Esophagus muscularis mucosa (tissue), 4 donors: ENCODE measurements at regions not wholly inside any gene's neighbourhood (a gene's known extent, or its start where the extent isn't known, plus 50 kb on each side); places are given as distances from the start of the nearest gene placed in this dataset.

Source experiments
- DNase-seq: peaks from one replicate; pipeline ENCODE4 v3.0.0-alpha.2; 2017; ENCODE audit errors: extremely low spot score
- H3K27ac ChIP-seq, 4 donors: fragments of 200-600 bp; sonication (generic); replicated peaks in 1 of 4; 1 replicate in 3 of 4; 2 replicates in 1 of 4; pipeline ENCODE4 v1.5.1; 2016 to 2019; ENCODE audit warnings: mild to moderate bottlenecking in 1 of 4
- H3K27me3 ChIP-seq, 4 donors: fragments of 200-600 bp; sonication (generic); one replicate each; pipeline versions ENCODE4 v1.5.1 to v1.6.0; 2016 to 2019
- H3K36me3 ChIP-seq, 4 donors: fragments of 200-600 bp; sonication (generic); one replicate each; pipeline ENCODE4 v1.5.1; 2016 to 2019
- H3K4me1 ChIP-seq, 4 donors: fragments of 200-600 bp; sonication (generic); one replicate each; pipeline ENCODE4 v1.5.1; 2016 to 2019
- H3K4me3 ChIP-seq, 4 donors: fragments of 200-600 bp; sonication (generic); 1 replicate in 2 of 4; 2 replicates in 2 of 4; pipeline ENCODE4 v1.5.1; 2016 to 2019; ENCODE audit warnings: mild to moderate bottlenecking in 4 of 4, moderate library complexity in 1 of 4
- H3K9me3 ChIP-seq, 4 donors: fragments of 200-600 bp; sonication (generic); 1 replicate in 3 of 4; 2 replicates in 1 of 4; pipeline ENCODE4 v1.5.1; 2016 to 2019
- CTCF ChIP-seq, 3 experiments: fragments of 200-600 bp in 2 of 3; fragments of 450-650 bp in 1 of 3; sonication (generic) in 2 of 3; IDR thresholded peaks; one replicate each; pipeline ENCODE4 v1.5.1; 2017 to 2019; ENCODE audit warnings: antibody characterized with exemption in 3 of 3, mild to moderate bottlenecking in 2 of 3, moderate library complexity in 1 of 3
- EP300 ChIP-seq: sonication (generic); formaldehyde crosslinking; IDR thresholded peaks from one replicate; pipeline ENCODE4 v1.6.1; 2017; ENCODE audit warnings: antibody characterized with exemption
- POLR2A ChIP-seq: fragments of 450-650 bp; IDR thresholded peaks from one replicate; pipeline ENCODE4 v1.6.1; 2017; ENCODE audit warnings: antibody characterized with exemption, moderate library complexity, mild to moderate bottlenecking, low read depth
- POLR2AphosphoS5 ChIP-seq, 2 donors: sonication (generic); formaldehyde crosslinking; IDR thresholded peaks; one replicate each; pipeline ENCODE4 v1.6.1; 2017; ENCODE audit warnings: antibody characterized with exemption in 2 of 2
- WGBS: methylation state at CpG from one replicate; pipeline ENCODE4 v1.1.5; 2018; 5-methylcytosine and 5-hydroxymethylcytosine counted together
- intact Hi-C: fragments of 100-400 bp; cut with DNase I; formaldehyde crosslinking; loops from one replicate; pipeline ENCODE4 v1.15.1; 2023

- no peaks in the 10 kb centered on the region for H3K9me3 ChIP-seq
- H3K27ac ChIP-seq: no peak overlapping the region
- intact Hi-C loops: no loop called here
- H3K4me1 ChIP-seq: no peaks in the 10 kb centered on the region
- H3K4me3 ChIP-seq: no peak overlapping the region
- TF ChIP-seq EP300 (no peak), POLR2AphosphoS5 (IDR thresholded peaks at IDR 0.05) (no peak)
- no peaks in the 10 kb centered on the region for H3K36me3 ChIP-seq
- H3K27me3 ChIP-seq: peaks cover 0 to 4% (median 0%) of the 10 kb centered on the region in 4 donors
- WGBS: 83% methylated on average over 7 of the region's 7 CpGs
- DNase-seq: no peak
Observed at GRCh38 chr21:17435565-17436543, 77.0 kb upstream of the CXADR start.

- 68% methylated on average over 4 of the region's 4 CpGs for WGBS
- no peak for TF ChIP-seq POLR2AphosphoS5 (IDR thresholded peaks at IDR 0.05)
- TF ChIP-seq CTCF (IDR thresholded peaks at IDR 0.05): no peak
- no peak for TF ChIP-seq POLR2A
- TF ChIP-seq EP300: no peak
- Histone ChIP-seq H3K27me3 (peaks cover 0 to 4% (median 0%) of the 10 kb centered on the region in 4 donors), H3K9me3 (no peaks in the 10 kb centered on the region), H3K27ac (no peak overlapping the region), H3K4me1 (no peaks in the 10 kb centered on the region), H3K36me3 (no peaks in the 10 kb centered on the region), H3K4me3 (no peak overlapping the region)
- DNase-seq: no peak
- intact Hi-C loops: no loop called here
Observed at GRCh38 chr21:17436626-17437111, 76.2 kb upstream of the CXADR start.

- no peak for DNase-seq
- intact Hi-C loops: no loop called here
- Histone ChIP-seq H3K27ac (no peak overlapping the region), H3K27me3 (peaks cover 0 to 4% (median 0%) of the 10 kb centered on the region in 4 donors), H3K4me3 (no peak overlapping the region), H3K4me1 (no peaks in the 10 kb centered on the region), H3K36me3 (no peaks in the 10 kb centered on the region), H3K9me3 (no peaks in the 10 kb centered on the region)
- TF ChIP-seq POLR2AphosphoS5 (IDR thresholded peaks at IDR 0.05) (no peak), CTCF (IDR thresholded peaks at IDR 0.05) (no peak), POLR2A (no peak), EP300 (no peak)
- WGBS: 49% methylated on average over 5 of the region's 5 CpGs
Observed at GRCh38 chr21:17438635-17439034, 74.2 kb upstream of the CXADR start.

- TF ChIP-seq EP300: no peak
- no peak for TF ChIP-seq CTCF (IDR thresholded peaks at IDR 0.05)
- no peak for TF ChIP-seq POLR2A
- TF ChIP-seq POLR2AphosphoS5 (IDR thresholded peaks at IDR 0.05): no peak
Observed at GRCh38 chr21:17440969-17441368, 71.9 kb upstream of the CXADR start.

GRCh38 chr21:17441370-17441769 is 71.5 kb upstream of the CXADR start:
- Histone ChIP-seq H3K27ac (no peak overlapping the region), H3K4me3 (no peak overlapping the region), H3K9me3 (no peaks in the 10 kb centered on the region), H3K4me1 (no peaks in the 10 kb centered on the region), H3K36me3 (no peaks in the 10 kb centered on the region), H3K27me3 (peaks cover 0 to 4% (median 0%) of the 10 kb centered on the region in 4 donors)
- TF ChIP-seq POLR2A: no peak
- TF ChIP-seq CTCF (IDR thresholded peaks at IDR 0.05): no peak
- TF ChIP-seq EP300: no peak
- no peak for TF ChIP-seq POLR2AphosphoS5 (IDR thresholded peaks at IDR 0.05)
- 100% methylated on average over 1 of the region's 1 CpG for WGBS
- no peak for DNase-seq
- intact Hi-C loops: no loop called here

More at GRCh38 chr21:17440969-17441368, 71.9 kb upstream of the CXADR start:
- no peaks in the 10 kb centered on the region for H3K36me3 ChIP-seq
- H3K9me3 ChIP-seq: no peaks in the 10 kb centered on the region
- DNase-seq: no peak
- no peaks in the 10 kb centered on the region for H3K4me1 ChIP-seq
- 60% methylated on average over 3 of the region's 3 CpGs for WGBS
- H3K27ac ChIP-seq: no peak overlapping the region
- intact Hi-C loops: no loop called here
- peaks cover 0 to 4% (median 0%) of the 10 kb centered on the region in 4 donors for H3K27me3 ChIP-seq
- H3K4me3 ChIP-seq: no peak overlapping the region
